ENCODE measurements at regions not wholly inside any gene's neighbourhood (a gene's known extent, or its start where the extent isn't known, plus 50 kb on each side); places are given as distances from the start of the nearest gene placed in this dataset.

DNA sequence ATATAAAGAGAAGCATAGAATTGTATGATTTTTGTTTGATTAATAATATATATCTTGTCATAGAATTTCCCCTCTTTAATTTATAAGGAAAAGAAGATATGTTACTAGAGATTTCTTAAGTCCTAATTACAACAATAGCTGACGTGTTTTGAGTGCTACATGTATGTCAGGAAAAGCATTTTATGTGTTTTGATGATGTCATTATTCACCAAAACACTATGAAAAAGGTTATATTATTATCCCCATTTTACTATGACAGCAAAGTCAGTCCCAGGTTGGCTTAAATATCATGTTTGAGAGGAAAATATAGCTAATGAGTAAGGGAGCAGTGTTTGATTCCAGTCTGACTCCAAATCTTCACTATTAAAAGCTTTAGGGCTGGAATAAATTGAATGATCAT is 428.4 kb upstream of the GOLIM4 start:
- no peak overlapping the region for H3K27ac Mint-ChIP-seq

DNA sequence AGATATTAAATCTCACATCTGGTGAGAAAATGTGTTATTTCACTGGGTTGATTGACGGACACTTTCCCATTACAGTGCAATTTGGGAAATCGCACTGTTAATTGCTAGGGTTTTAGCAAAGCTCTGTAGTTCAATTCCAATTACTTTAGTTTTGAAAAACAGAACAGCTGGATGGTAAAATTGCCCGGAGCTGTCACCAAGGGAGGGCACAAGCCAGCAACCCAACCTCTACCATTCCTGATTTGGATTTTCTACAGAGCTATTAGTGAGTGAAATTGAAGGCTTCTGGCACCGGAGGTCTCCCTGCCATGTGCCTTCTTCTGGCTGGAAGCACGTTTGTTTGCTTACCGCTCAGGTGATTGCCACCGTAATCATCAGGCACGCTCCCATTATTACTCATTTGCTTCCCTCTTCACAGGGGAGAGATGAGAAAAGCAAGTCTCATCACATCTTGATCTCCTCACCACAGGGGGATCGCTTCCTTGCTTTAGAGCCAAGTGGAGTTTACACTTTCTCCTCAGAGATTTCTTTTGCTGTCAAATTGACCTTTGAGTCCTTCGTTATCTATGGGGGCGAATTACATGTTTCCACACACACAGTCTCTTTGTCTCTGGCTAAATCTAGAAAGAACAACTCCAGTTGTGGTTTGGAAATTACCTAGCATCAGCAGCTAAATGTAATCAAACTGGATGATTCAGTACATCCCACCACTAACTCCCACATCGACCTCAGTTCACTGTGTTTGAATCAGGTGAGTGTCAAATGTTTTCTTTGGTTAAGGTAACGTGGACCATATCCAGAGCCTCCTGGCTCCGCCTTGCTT is 421.7 kb upstream of the GOLIM4 start:
- Mint-ChIP-seq H3K4me3 (no peak overlapping the region), H3K36me3 (no peaks in the 10 kb centered on the region), H3K27me3 (no peaks in the 10 kb centered on the region), H3K9me3 (peaks cover 2% of the 10 kb centered on the region), H3K27ac (no peak overlapping the region), H3K4me1 (no peaks in the 10 kb centered on the region)
- ATAC-seq = no peak

More for the DNA sequence above, 428.4 kb upstream of the GOLIM4 start:
- no peak for ATAC-seq
- Mint-ChIP-seq H3K4me3 (no peak overlapping the region), H3K4me1 (no peaks in the 10 kb centered on the region), H3K36me3 (no peaks in the 10 kb centered on the region), H3K9me3 (peaks cover 2% of the 10 kb centered on the region), H3K27me3 (no peaks in the 10 kb centered on the region)

DNA sequence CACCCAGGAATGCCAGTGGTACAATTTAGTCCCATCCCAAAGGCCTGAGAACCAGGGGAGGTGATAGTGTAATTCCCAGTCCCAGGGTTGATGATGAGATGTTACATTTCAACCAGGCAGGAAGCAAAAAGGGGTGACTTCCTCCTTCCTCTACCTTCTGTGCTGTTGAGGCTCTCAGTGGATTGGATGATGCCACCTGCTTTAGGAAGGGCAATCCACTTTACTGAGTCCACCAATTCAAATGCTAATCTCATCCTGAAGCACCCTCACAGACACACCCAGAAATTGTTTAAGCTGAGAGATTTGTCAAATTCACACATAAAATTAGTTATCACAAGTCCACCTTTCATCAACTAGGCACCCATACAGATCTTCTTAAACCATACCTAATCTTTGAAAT is 418.5 kb upstream of the GOLIM4 start:
- H3K27me3 Mint-ChIP-seq = no peaks in the 10 kb centered on the region
- no peaks in the 10 kb centered on the region for H3K4me1 Mint-ChIP-seq

DNA sequence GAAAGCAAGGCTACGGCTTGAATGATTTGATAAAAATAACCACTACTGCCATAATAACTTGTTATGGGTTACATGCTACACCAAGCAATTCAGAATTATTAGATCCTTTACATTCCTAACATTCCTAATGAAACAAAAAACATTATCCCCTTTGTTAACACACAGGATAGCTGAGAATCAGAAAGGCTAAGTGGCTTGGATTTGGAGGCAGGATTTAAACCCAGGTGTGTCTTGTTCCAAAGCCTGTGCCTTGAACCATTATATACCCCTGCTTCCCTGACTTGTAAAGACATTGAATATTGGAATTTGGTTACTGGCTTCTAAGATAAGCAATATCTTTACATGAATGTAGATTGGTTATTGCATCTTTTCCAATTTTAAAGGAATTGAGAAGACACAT is 417.1 kb upstream of the GOLIM4 start:
- no peak for ATAC-seq
- H3K4me1 Mint-ChIP-seq = no peaks in the 10 kb centered on the region

More for the DNA sequence above, 418.5 kb upstream of the GOLIM4 start:
- no peak overlapping the region for H3K27ac Mint-ChIP-seq
- H3K36me3 Mint-ChIP-seq = no peaks in the 10 kb centered on the region
- H3K9me3 Mint-ChIP-seq = no peaks in the 10 kb centered on the region
- no peak overlapping the region for H3K4me3 Mint-ChIP-seq
- ATAC-seq = no peak

DNA sequence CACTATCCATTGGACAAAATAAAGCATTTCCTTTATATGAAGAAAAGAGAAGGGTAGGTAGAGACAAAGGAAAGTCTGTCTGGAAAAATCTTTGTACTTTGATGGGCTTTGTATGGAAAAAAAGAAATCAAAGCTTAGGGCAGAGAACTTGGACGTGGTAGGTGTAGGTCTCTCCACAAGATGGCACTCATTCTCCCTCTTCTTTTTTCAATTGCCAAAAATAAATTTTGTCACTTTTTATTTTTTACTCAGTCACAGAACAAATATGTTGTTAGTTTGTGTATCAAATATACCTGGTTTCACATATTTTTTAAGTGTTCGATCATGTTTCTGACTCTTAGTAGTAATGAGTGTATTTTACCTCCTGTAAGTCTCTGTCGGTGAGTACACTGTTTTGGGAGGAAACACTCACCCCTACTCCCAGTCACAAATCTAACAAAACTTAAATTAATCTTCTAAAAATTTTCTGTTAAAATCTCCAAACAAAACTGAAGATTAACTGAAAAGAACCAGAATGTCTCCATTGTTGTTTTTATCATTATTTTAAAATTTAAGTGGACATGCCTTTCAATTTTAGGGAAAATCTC is 415.8 kb upstream of the GOLIM4 start:
- H3K4me1 Mint-ChIP-seq = no peaks in the 10 kb centered on the region
- H3K27ac Mint-ChIP-seq = no peak overlapping the region
- no peak for ATAC-seq
- no peaks in the 10 kb centered on the region for H3K36me3 Mint-ChIP-seq
- H3K9me3 Mint-ChIP-seq = no peaks in the 10 kb centered on the region
- H3K4me3 Mint-ChIP-seq = no peak overlapping the region
- no peaks in the 10 kb centered on the region for H3K27me3 Mint-ChIP-seq

More for the DNA sequence above, 417.1 kb upstream of the GOLIM4 start:
- Mint-ChIP-seq H3K4me3 (no peak overlapping the region), H3K36me3 (no peaks in the 10 kb centered on the region), H3K27me3 (no peaks in the 10 kb centered on the region), H3K27ac (no peak overlapping the region), H3K9me3 (no peaks in the 10 kb centered on the region)

DNA sequence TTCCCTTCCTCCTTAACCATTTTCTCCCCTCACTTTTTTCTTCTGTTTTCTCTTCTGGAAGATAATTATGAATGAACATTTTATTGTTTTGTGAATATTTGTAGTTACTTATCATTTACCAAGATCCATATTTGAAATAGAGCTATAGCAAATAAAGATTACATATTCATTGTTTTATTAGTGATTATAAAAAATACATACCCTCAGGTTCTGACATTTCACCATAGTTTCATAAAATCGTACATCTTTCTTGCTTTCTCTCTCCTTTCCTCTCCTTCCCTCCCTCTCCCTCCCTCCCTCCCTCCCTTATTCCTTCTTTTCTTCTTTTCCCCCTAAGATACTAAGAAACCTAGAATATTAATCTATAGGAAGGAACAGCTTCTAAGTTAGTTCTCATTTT is 410.9 kb upstream of the GOLIM4 start:
- no peak for ATAC-seq
- Mint-ChIP-seq H3K4me1 (no peaks in the 10 kb centered on the region), H3K4me3 (no peak overlapping the region), H3K9me3 (peaks cover 2% of the 10 kb centered on the region), H3K36me3 (no peaks in the 10 kb centered on the region), H3K27ac (no peak overlapping the region), H3K27me3 (no peaks in the 10 kb centered on the region)

DNA sequence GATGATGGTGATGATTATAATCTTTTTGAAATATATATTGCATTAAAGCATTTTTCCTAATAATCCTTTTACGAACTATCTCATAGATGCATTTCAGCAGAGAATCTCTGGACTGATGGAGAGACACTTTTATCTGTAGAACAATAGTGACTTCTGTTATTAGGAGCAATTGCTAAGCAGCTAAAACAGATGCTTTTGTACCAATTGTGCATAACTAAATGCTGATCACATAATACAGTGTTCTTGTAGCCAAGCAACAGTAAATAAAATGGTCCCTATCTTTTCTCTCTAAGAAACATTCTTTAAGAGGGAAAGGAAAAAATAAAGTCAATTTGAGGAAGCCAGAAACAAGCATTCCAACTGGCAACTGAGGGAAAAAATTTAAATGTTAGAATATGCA is 405.8 kb upstream of the GOLIM4 start:
- H3K36me3 Mint-ChIP-seq = no peaks in the 10 kb centered on the region

DNA sequence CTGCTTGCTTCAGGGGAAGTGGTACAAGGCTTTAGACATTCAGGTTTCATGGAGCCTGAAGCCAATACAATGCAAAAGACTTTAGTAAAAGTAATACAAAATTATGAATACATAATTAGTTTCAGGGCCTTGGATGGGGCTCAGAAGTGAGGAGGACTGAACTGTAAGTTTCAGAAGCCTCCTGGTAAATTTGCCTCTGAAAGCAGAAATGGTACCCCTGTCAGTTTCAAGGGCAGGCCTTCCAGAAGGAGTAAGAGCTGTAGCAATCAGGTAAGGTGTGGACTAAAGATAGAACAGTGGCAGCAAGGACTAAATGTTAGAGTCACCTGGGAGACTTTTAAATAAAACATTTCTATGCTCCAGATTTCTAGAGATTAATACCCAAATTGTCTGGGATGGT is 402.5 kb upstream of the GOLIM4 start:
- Mint-ChIP-seq H3K4me3 (no peak overlapping the region), H3K9me3 (peaks cover 2% of the 10 kb centered on the region), H3K27ac (no peak overlapping the region), H3K4me1 (no peaks in the 10 kb centered on the region), H3K27me3 (no peaks in the 10 kb centered on the region), H3K36me3 (no peaks in the 10 kb centered on the region)
- no peak for ATAC-seq

More for the DNA sequence above, 405.8 kb upstream of the GOLIM4 start:
- no peak for ATAC-seq
- Mint-ChIP-seq H3K4me1 (no peaks in the 10 kb centered on the region), H3K9me3 (peaks cover 2% of the 10 kb centered on the region), H3K4me3 (no peak overlapping the region), H3K27ac (no peak overlapping the region), H3K27me3 (no peaks in the 10 kb centered on the region)

DNA sequence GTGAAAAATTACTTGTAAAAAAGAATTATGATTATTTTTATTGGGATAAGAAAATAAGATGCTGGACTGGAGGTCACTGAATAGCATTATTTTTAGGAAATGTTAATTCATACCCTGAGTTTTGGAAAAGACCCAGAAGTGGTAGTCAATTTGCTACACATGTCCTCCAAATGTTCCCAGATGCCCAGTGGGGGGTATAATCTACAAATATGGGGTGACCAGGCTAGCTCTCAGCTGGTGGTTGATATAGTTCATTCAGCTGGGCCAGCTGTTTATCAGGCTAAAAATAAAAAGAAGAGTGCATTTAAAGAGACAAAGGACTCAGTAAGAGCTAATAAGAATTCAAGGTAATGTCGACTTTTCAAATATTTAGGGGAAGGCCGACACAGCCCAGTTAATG is 402.0 kb upstream of the GOLIM4 start:
- no peaks in the 10 kb centered on the region for H3K27me3 Mint-ChIP-seq
- peaks cover 2% of the 10 kb centered on the region for H3K9me3 Mint-ChIP-seq
- no peak overlapping the region for H3K4me3 Mint-ChIP-seq
- no peaks in the 10 kb centered on the region for H3K36me3 Mint-ChIP-seq
- no peaks in the 10 kb centered on the region for H3K4me1 Mint-ChIP-seq
- H3K27ac Mint-ChIP-seq = no peak overlapping the region
- ATAC-seq = no peak

DNA sequence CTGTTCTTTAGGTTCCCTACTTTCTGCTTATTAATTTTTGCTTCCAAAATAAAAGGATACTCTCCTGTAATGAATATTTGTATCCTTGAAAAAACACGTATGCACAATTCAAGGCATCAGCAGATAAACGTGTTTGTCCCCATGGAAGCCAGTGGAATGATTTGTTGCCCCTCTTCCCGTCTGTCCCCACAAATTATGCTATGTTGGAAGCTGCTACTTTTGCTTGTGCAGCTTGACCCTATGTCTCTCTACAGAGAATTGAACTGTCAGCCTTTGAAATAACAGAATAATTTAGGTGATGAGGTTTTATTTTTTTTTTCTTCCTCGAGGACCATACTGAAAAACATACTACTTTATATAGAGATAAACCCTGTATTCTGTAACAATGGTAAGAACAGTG is 401.5 kb upstream of the GOLIM4 start:
- H3K4me1 Mint-ChIP-seq = no peaks in the 10 kb centered on the region
- ATAC-seq = no peak
- H3K27me3 Mint-ChIP-seq = no peaks in the 10 kb centered on the region
- no peak overlapping the region for H3K4me3 Mint-ChIP-seq
- H3K36me3 Mint-ChIP-seq = no peaks in the 10 kb centered on the region
- H3K27ac Mint-ChIP-seq = no peak overlapping the region
- no peaks in the 10 kb centered on the region for H3K9me3 Mint-ChIP-seq

DNA sequence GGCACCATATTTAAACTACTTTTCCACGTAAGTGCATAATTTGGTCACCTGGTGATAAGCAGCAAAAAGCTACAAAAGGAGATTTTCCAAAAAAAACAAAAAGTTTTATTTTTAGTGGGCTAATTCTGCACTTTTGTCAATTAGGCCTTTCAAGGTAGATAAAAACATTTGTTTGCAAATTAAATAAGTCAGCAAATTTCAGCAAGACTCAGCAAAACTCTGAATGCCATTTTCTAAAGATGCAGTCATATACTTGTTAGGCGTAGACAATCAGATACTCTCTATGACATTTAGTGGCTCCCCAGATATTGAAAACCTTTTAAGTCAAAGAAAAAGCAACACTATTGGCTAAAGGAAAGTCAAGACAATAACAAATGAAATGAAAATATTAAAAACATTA is 400.2 kb upstream of the GOLIM4 start:
- no peak for ATAC-seq
- H3K36me3 Mint-ChIP-seq = no peaks in the 10 kb centered on the region
- H3K4me3 Mint-ChIP-seq = no peak overlapping the region
- H3K27ac Mint-ChIP-seq = no peak overlapping the region
- no peaks in the 10 kb centered on the region for H3K4me1 Mint-ChIP-seq
- no peaks in the 10 kb centered on the region for H3K27me3 Mint-ChIP-seq
- no peaks in the 10 kb centered on the region for H3K9me3 Mint-ChIP-seq

DNA sequence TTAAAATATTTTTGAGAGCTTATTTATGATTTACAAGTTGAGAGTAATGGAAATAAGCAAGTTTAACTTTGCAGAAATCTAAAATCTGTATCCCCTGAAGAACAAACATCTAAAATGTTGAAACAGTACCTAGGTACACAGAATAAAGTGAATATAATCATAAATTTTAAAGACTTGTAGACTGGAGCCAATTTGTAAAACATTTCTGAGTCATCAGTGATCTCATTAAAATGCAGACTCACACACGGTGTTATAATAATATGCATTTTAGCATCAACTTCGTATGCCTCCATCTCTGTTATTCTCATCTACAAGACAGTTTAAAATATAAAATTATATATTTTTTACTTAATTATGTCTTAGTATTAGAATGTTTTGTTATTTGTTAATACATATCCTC is 399.5 kb upstream of the GOLIM4 start:
- no peak for ATAC-seq
- no peaks in the 10 kb centered on the region for H3K27me3 Mint-ChIP-seq
- no peak overlapping the region for H3K4me3 Mint-ChIP-seq
- no peak overlapping the region for H3K27ac Mint-ChIP-seq
- no peaks in the 10 kb centered on the region for H3K4me1 Mint-ChIP-seq
- no peaks in the 10 kb centered on the region for H3K9me3 Mint-ChIP-seq
- no peaks in the 10 kb centered on the region for H3K36me3 Mint-ChIP-seq

DNA sequence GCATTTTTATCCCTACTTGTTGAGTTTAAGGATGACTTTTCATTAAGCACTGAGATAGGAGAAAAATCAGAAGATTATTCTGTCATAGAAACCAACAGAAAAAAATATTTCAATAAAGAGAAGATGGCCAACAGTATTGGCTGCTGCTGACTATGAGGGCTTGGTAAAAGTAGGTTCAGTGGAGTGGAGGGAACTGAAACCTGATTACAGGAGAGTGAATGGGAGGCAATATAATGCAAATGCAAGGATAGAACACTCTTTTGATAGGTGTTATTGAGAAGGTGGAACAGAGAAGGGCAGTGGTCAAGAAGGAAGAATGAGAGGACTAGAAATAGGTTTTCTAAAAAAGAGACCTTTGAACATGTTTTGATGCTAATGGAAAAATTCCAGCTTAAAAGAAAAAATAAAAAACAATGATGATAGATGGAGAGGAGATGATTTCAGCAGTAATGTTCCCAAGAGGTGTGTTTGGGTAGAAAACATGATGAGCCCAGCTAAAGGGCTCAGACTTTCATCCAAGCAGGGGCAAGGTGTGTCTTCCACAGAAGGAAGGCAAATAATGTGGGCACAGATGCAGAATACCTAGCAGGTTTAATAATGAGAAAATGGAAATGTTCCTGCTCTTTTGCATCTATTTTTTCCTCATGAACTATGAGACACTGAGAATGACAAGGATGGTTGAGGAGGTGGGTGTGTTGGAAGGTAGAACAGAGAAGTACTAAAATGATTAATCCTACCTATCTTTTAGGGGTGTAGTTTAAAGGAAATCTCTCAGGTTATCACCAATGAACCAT is 397.9 kb upstream of the GOLIM4 start:
- no peak for ATAC-seq
- no peak overlapping the region for H3K4me3 Mint-ChIP-seq
- H3K27ac Mint-ChIP-seq = no peak overlapping the region
- no peaks in the 10 kb centered on the region for H3K4me1 Mint-ChIP-seq
- no peaks in the 10 kb centered on the region for H3K9me3 Mint-ChIP-seq
- no peaks in the 10 kb centered on the region for H3K27me3 Mint-ChIP-seq
- no peaks in the 10 kb centered on the region for H3K36me3 Mint-ChIP-seq

DNA sequence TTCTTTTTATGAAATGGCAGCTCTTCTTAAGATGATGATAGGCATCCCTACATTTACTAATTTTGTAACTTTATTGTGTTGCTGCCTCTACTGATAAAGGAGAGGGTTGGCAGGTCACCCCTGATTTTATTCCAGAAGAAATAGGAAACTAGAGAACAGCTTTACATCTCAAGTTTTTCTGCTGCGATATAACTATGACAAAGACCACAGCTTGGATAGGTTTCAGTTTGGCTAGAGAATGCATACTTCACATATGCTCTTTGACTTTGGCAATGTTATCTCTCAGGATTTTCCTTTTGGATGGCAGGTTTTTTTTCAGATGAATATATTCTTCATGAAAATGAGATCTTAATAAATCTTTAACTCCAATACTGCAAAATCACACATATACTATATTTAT is 395.3 kb upstream of the GOLIM4 start:
- no peaks in the 10 kb centered on the region for H3K4me1 Mint-ChIP-seq
- no peaks in the 10 kb centered on the region for H3K27me3 Mint-ChIP-seq
- H3K27ac Mint-ChIP-seq = no peak overlapping the region
- ATAC-seq = no peak
- no peaks in the 10 kb centered on the region for H3K9me3 Mint-ChIP-seq
- no peaks in the 10 kb centered on the region for H3K36me3 Mint-ChIP-seq
- H3K4me3 Mint-ChIP-seq = no peak overlapping the region

DNA sequence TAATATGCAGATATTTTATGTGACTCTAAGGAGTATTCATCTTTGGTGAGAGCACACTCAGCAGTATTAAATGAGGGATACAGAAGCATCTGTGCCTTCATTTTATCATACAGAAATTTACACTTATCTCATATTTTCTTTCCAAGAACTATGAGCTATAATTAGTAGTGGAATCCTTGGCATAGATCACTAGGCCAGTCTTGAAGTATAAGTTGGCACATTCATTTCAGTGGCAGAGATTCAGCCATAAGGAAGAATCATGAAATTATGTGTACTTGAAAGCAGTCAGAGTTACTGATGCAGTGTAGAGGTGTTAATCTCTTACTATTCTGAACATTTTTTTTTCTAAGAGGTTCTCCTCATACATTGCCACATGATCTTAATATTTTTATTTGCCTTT is 393.6 kb upstream of the GOLIM4 start:
- Mint-ChIP-seq H3K4me3 (no peak overlapping the region), H3K9me3 (no peaks in the 10 kb centered on the region), H3K27ac (no peak overlapping the region), H3K36me3 (no peaks in the 10 kb centered on the region), H3K27me3 (no peaks in the 10 kb centered on the region), H3K4me1 (no peaks in the 10 kb centered on the region)
- no peak for ATAC-seq

DNA sequence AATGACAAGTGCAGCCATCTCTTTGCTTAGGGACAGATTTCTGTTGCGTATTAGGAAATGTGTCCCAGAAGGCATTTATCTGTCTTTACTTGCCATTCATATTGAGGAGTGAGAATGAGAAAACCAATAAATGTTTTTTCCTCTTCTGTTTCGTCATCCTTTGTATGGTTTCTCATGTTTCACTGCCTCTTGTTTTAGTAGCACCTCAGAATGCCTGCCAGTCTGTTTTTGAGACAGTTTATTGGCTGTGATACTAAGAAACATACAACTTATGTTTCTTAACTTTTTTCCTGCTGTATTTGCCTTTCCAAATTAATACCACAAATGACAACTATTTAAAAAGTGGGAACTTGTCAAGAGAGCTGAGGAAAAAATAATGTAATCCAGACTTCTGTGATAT is 390.2 kb upstream of the GOLIM4 start:
- Mint-ChIP-seq H3K27ac (no peak overlapping the region), H3K9me3 (no peaks in the 10 kb centered on the region), H3K27me3 (no peaks in the 10 kb centered on the region), H3K4me3 (no peak overlapping the region), H3K36me3 (no peaks in the 10 kb centered on the region), H3K4me1 (no peaks in the 10 kb centered on the region)
- ATAC-seq = no peak
